Natural killer cell treated with Interleukin-12 subunit alpha and Interleukin-12 subunit beta and Interleukin-15 and Interleukin-18, amount 100 ng/mL, for 72 hours (primary cell): ENCODE measurements at regions not wholly inside any gene's neighbourhood (a gene's known extent, or its start where the extent isn't known, plus 50 kb on each side); places are given as distances from the start of the nearest gene placed in this dataset.

ENCODE experiments used
- ATAC-seq, 2 donors: fragments of 150-1000 bp; cut with Tn5 transposase in 1 of 2; sonication (Bioruptor Pico), chemical (Tn5 transposase) in 1 of 2; 2 replicates each; pipeline ENCODE4 v1.10.0; 2021
- DNase-seq: peaks from one replicate; pipeline ENCODE4 v3.0.0; 2022; ENCODE audit warnings: low spot score
- H3K27ac Mint-ChIP-seq, 2 donors: 1 replicate in 1 of 2; 2 replicates in 1 of 2; pipeline ENCODE4 v1.8.0; 2022; ENCODE audit warnings: mixed read lengths in 2 of 2, mild to moderate bottlenecking in 1 of 2, moderate library complexity in 1 of 2
- H3K27me3 Mint-ChIP-seq, 2 donors: 1 replicate in 1 of 2; 2 replicates in 1 of 2; pipeline ENCODE4 v1.8.0; 2022; ENCODE audit warnings: mixed read lengths in 2 of 2
- H3K36me3 Mint-ChIP-seq: one replicate; pipeline ENCODE4 v1.8.0; 2022; ENCODE audit warnings: mixed read lengths
- H3K4me1 Mint-ChIP-seq, 2 donors: 1 replicate in 1 of 2; 2 replicates in 1 of 2; pipeline ENCODE4 v1.8.0; 2022; ENCODE audit warnings: low read depth in 2 of 2, mixed read lengths in 2 of 2, mild to moderate bottlenecking in 1 of 2
- H3K4me3 Mint-ChIP-seq: one replicate; pipeline ENCODE4 v1.8.0; 2022; ENCODE audit warnings: mixed read lengths
- H3K9me3 Mint-ChIP-seq: 2 replicates; pipeline ENCODE4 v1.8.0; 2022; ENCODE audit warnings: mixed read lengths

- H3K36me3 Mint-ChIP-seq, result no peaks in the 10 kb centered on the region
- peaks cover 16% of the 10 kb centered on the region for H3K9me3 Mint-ChIP-seq
- DNase-seq, result no peak
- H3K27ac Mint-ChIP-seq, result no peak overlapping the region
- H3K27me3 Mint-ChIP-seq, result no peaks in the 10 kb centered on the region
- no peak for ATAC-seq
- H3K4me3 Mint-ChIP-seq, result no peak overlapping the region
- no peaks in the 10 kb centered on the region for H3K4me1 Mint-ChIP-seq
These were observed 737.7 kb downstream of the FRK start for GRCh38 chr6:115323001-115323400.

GRCh38 chr6:115319823-115320222, 740.9 kb downstream of the FRK start:
- Mint-ChIP-seq H3K4me3 (no peak overlapping the region), H3K9me3 (peaks cover 12% of the 10 kb centered on the region), H3K27me3 (no peaks in the 10 kb centered on the region), H3K27ac (no peak overlapping the region), H3K36me3 (no peaks in the 10 kb centered on the region), H3K4me1 (no peaks in the 10 kb centered on the region)
- ATAC-seq (no peak), DNase-seq (no peak)

GRCh38 chr6:115310156-115310555, 750.5 kb downstream of the FRK start:
- H3K27ac Mint-ChIP-seq, result no peak overlapping the region
- DNase-seq (no peak), ATAC-seq (no peak)
- H3K4me3 Mint-ChIP-seq, result no peak overlapping the region
- H3K4me1 Mint-ChIP-seq, result no peaks in the 10 kb centered on the region
- peaks cover 20% of the 10 kb centered on the region for H3K9me3 Mint-ChIP-seq
- peaks cover 8% of the 10 kb centered on the region for H3K36me3 Mint-ChIP-seq
- H3K27me3 Mint-ChIP-seq, result no peaks in the 10 kb centered on the region

GRCh38 chr6:115302731-115303130, 758.0 kb downstream of the FRK start:
- Mint-ChIP-seq H3K36me3 (peaks cover 4% of the 10 kb centered on the region), H3K27ac (no peak overlapping the region), H3K9me3 (peaks cover 23% of the 10 kb centered on the region), H3K27me3 (no peaks in the 10 kb centered on the region), H3K4me3 (no peak overlapping the region), H3K4me1 (no peaks in the 10 kb centered on the region)
- ATAC-seq (no peak), DNase-seq (no peak)

- H3K9me3 Mint-ChIP-seq, result peaks cover 28% of the 10 kb centered on the region
- H3K27me3 Mint-ChIP-seq, result no peaks in the 10 kb centered on the region
- H3K27ac Mint-ChIP-seq, result no peak overlapping the region
- ATAC-seq (no peak), DNase-seq (no peak)
- no peaks in the 10 kb centered on the region for H3K4me1 Mint-ChIP-seq
- no peaks in the 10 kb centered on the region for H3K36me3 Mint-ChIP-seq
- H3K4me3 Mint-ChIP-seq, result no peak overlapping the region
These were observed 773.2 kb downstream of the FRK start for GRCh38 chr6:115287467-115287866.

GRCh38 chr6:115276881-115277565, 783.7 kb downstream of the FRK start:
- no peak for ATAC-seq

GRCh38 chr6:115272311-115272710, 788.4 kb downstream of the FRK start:
- Mint-ChIP-seq H3K36me3 (no peaks in the 10 kb centered on the region), H3K4me1 (no peaks in the 10 kb centered on the region), H3K27ac (no peak overlapping the region), H3K4me3 (no peak overlapping the region), H3K27me3 (no peaks in the 10 kb centered on the region), H3K9me3 (peaks cover 8% of the 10 kb centered on the region)
- no peak for ATAC-seq
- DNase-seq, result no peak

More at GRCh38 chr6:115276881-115277565, 783.7 kb downstream of the FRK start:
- Mint-ChIP-seq H3K4me3 (no peak overlapping the region), H3K27me3 (no peaks in the 10 kb centered on the region), H3K4me1 (no peaks in the 10 kb centered on the region), H3K27ac (no peak overlapping the region), H3K36me3 (no peaks in the 10 kb centered on the region), H3K9me3 (peaks cover 11% of the 10 kb centered on the region)
- no peak for DNase-seq

GRCh38 chr6:115271434-115271833, 789.3 kb downstream of the FRK start:
- Mint-ChIP-seq H3K4me3 (no peak overlapping the region), H3K4me1 (no peaks in the 10 kb centered on the region), H3K9me3 (peaks cover 6% of the 10 kb centered on the region), H3K27me3 (no peaks in the 10 kb centered on the region), H3K36me3 (no peaks in the 10 kb centered on the region), H3K27ac (no peak overlapping the region)
- ATAC-seq (no peak), DNase-seq (no peak)

- DNase-seq (no peak), ATAC-seq (no peak)
- no peaks in the 10 kb centered on the region for H3K36me3 Mint-ChIP-seq
- no peak overlapping the region for H3K27ac Mint-ChIP-seq
- no peaks in the 10 kb centered on the region for H3K4me1 Mint-ChIP-seq
- no peak overlapping the region for H3K4me3 Mint-ChIP-seq
- H3K9me3 Mint-ChIP-seq, result peaks cover 10% of the 10 kb centered on the region
- H3K27me3 Mint-ChIP-seq, result no peaks in the 10 kb centered on the region
These were observed 789.7 kb downstream of the FRK start for GRCh38 chr6:115270953-115271352.

- Mint-ChIP-seq H3K27me3 (no peaks in the 10 kb centered on the region), H3K36me3 (no peaks in the 10 kb centered on the region), H3K4me1 (no peaks in the 10 kb centered on the region), H3K27ac (no peak overlapping the region), H3K4me3 (no peak overlapping the region), H3K9me3 (peaks cover 9% of the 10 kb centered on the region)
- no peak for ATAC-seq
- DNase-seq, result no peak
These were observed 819.3 kb downstream of the FRK start for GRCh38 chr6:115241373-115241772.

GRCh38 chr6:115221198-115221597, 839.5 kb downstream of the FRK start:
- DNase-seq (no peak), ATAC-seq (no peak)
- Mint-ChIP-seq H3K4me1 (no peaks in the 10 kb centered on the region), H3K27ac (no peak overlapping the region), H3K36me3 (peaks cover 10% of the 10 kb centered on the region), H3K27me3 (no peaks in the 10 kb centered on the region), H3K4me3 (no peak overlapping the region), H3K9me3 (peaks cover 31% of the 10 kb centered on the region)

GRCh38 chr6:115220551-115221159, 840.0 kb downstream of the FRK start:
- Mint-ChIP-seq H3K36me3 (peaks cover 10% of the 10 kb centered on the region), H3K9me3 (peaks cover 33% of the 10 kb centered on the region), H3K4me3 (no peak overlapping the region), H3K27ac (no peak overlapping the region), H3K4me1 (no peaks in the 10 kb centered on the region), H3K27me3 (no peaks in the 10 kb centered on the region)
- ATAC-seq (no peak), DNase-seq (no peak)

GRCh38 chr6:115219645-115220044, 841.0 kb downstream of the FRK start:
- Mint-ChIP-seq H3K4me3 (no peak overlapping the region), H3K4me1 (no peaks in the 10 kb centered on the region), H3K36me3 (peaks cover 7% of the 10 kb centered on the region), H3K27me3 (no peaks in the 10 kb centered on the region), H3K27ac (no peak overlapping the region), H3K9me3 (peaks cover 29% of the 10 kb centered on the region)
- ATAC-seq (no peak), DNase-seq (no peak)

GRCh38 chr6:115216835-115217234, 843.9 kb downstream of the FRK start:
- ATAC-seq (no peak), DNase-seq (no peak)
- Mint-ChIP-seq H3K4me3 (no peak overlapping the region), H3K4me1 (no peaks in the 10 kb centered on the region), H3K36me3 (no peaks in the 10 kb centered on the region), H3K27ac (no peak overlapping the region), H3K9me3 (peaks cover 26% of the 10 kb centered on the region), H3K27me3 (no peaks in the 10 kb centered on the region)

- no peak overlapping the region for H3K27ac Mint-ChIP-seq
- ATAC-seq, result no peak
- no peak overlapping the region for H3K4me3 Mint-ChIP-seq
- H3K36me3 Mint-ChIP-seq, result peaks cover 10% of the 10 kb centered on the region
- H3K27me3 Mint-ChIP-seq, result no peaks in the 10 kb centered on the region
- peaks cover 18% of the 10 kb centered on the region for H3K9me3 Mint-ChIP-seq
- no peaks in the 10 kb centered on the region for H3K4me1 Mint-ChIP-seq
- DNase-seq, result no peak
These were observed 846.4 kb downstream of the FRK start for GRCh38 chr6:115214283-115214682.
